ENCODE measurements at regions not wholly inside any gene's neighbourhood (a gene's known extent, or its start where the extent isn't known, plus 50 kb on each side); places are given as distances from the start of the nearest gene placed in this dataset.
A peak's percentile ranks its signal among the peaks of the same experiment; 100 is the strongest.

- H3K27ac ChIP-seq (ENCODE audit: insufficient read depth, low read length): no peak overlapping the region
- H3K27me3 ChIP-seq (ENCODE audit: control insufficient read depth, insufficient read depth, low read length): no peaks in the 10 kb centered on the region
- no peaks in the 10 kb centered on the region for H3K9me3 ChIP-seq (ENCODE audit: control insufficient read depth, insufficient read depth, low read depth, low read length)
- H3K4me1 ChIP-seq (ENCODE audit: control insufficient read depth, extremely low read depth, insufficient read depth, low read length): no peaks in the 10 kb centered on the region
- no peak overlapping the region for H2AFZ ChIP-seq (ENCODE audit: low read length)
- H3K9ac ChIP-seq (ENCODE audit: insufficient read depth, low read length): no peak overlapping the region
- no peak overlapping the region for H3K4me2 ChIP-seq (ENCODE audit: extremely low read depth, insufficient read depth, low read length)
- H3K79me2 ChIP-seq (ENCODE audit: control insufficient read depth, insufficient read depth, low read length): no peaks in the 10 kb centered on the region
- H4K20me1 ChIP-seq (ENCODE audit: control insufficient read depth, extremely low read depth, insufficient read depth, low read length): no peaks in the 10 kb centered on the region
- DNase-seq (ENCODE audit: low read depth in 2 of 2): no peak
- no peak for TF ChIP-seq EZH2 (IDR thresholded peaks at IDR 0.05; ENCODE audit: low read length, missing control alignments)
- no peak for TF ChIP-seq CTCF (conservative IDR thresholded peaks at IDR 0.05 in 1 of 2, IDR thresholded peaks at IDR 0.05 in 1 of 2; ENCODE audit: low read depth in 1 of 2, low read length in 2 of 2)
- no peak overlapping the region for H3K4me3 ChIP-seq (replicated peaks in 1 of 4; ENCODE audit: control extremely low read depth in 1 of 4, insufficient read depth in 1 of 4, low read depth in 3 of 4, low read length in 4 of 4)
- no peaks in the 10 kb centered on the region for H3K36me3 ChIP-seq (ENCODE audit: control insufficient read depth, insufficient read depth, low read length)
These were observed 128.8 kb upstream of the SYNCRIP start for GRCh38 chr6:85771455-85771854.

GRCh38 chr6:85764844-85765243 is 122.2 kb upstream of the SYNCRIP start:
- no peak overlapping the region for H2AFZ ChIP-seq (ENCODE audit: low read length)
- no peaks in the 10 kb centered on the region for H3K79me2 ChIP-seq (ENCODE audit: control insufficient read depth, insufficient read depth, low read length)
- TF ChIP-seq EZH2 (IDR thresholded peaks at IDR 0.05; ENCODE audit: low read length, missing control alignments): no peak
- TF ChIP-seq CTCF (conservative IDR thresholded peaks at IDR 0.05 in 1 of 2, IDR thresholded peaks at IDR 0.05 in 1 of 2; ENCODE audit: low read depth in 1 of 2, low read length in 2 of 2): no peak
- no peak overlapping the region for H3K4me2 ChIP-seq (ENCODE audit: extremely low read depth, insufficient read depth, low read length)
- H3K27ac ChIP-seq (ENCODE audit: insufficient read depth, low read length): no peak overlapping the region
- H3K36me3 ChIP-seq (ENCODE audit: control insufficient read depth, insufficient read depth, low read length): no peaks in the 10 kb centered on the region
- H4K20me1 ChIP-seq (ENCODE audit: control insufficient read depth, extremely low read depth, insufficient read depth, low read length): no peaks in the 10 kb centered on the region
- H3K4me1 ChIP-seq (ENCODE audit: control insufficient read depth, extremely low read depth, insufficient read depth, low read length): no peaks in the 10 kb centered on the region
- H3K9ac ChIP-seq (ENCODE audit: insufficient read depth, low read length): no peak overlapping the region
- H3K9me3 ChIP-seq (ENCODE audit: control insufficient read depth, insufficient read depth, low read depth, low read length): no peaks in the 10 kb centered on the region
- no peak overlapping the region for H3K4me3 ChIP-seq (replicated peaks in 1 of 4; ENCODE audit: control extremely low read depth in 1 of 4, insufficient read depth in 1 of 4, low read depth in 3 of 4, low read length in 4 of 4)
- H3K27me3 ChIP-seq (ENCODE audit: control insufficient read depth, insufficient read depth, low read length): no peaks in the 10 kb centered on the region
- DNase-seq (ENCODE audit: low read depth in 2 of 2): peak in 1 of 2 donors; percentile 5

- TF ChIP-seq EZH2 (IDR thresholded peaks at IDR 0.05; ENCODE audit: low read length, missing control alignments) (no peak), CTCF (conservative IDR thresholded peaks at IDR 0.05 in 1 of 2, IDR thresholded peaks at IDR 0.05 in 1 of 2; ENCODE audit: low read depth in 1 of 2, low read length in 2 of 2) (peak; percentile 34 to 54)
- H3K9ac ChIP-seq (ENCODE audit: insufficient read depth, low read length): no peak overlapping the region
- no peaks in the 10 kb centered on the region for H3K4me1 ChIP-seq (ENCODE audit: control insufficient read depth, extremely low read depth, insufficient read depth, low read length)
- no peaks in the 10 kb centered on the region for H3K79me2 ChIP-seq (ENCODE audit: control insufficient read depth, insufficient read depth, low read length)
- no peak overlapping the region for H3K27ac ChIP-seq (ENCODE audit: insufficient read depth, low read length)
- H3K27me3 ChIP-seq (ENCODE audit: control insufficient read depth, insufficient read depth, low read length): no peaks in the 10 kb centered on the region
- no peaks in the 10 kb centered on the region for H3K36me3 ChIP-seq (ENCODE audit: control insufficient read depth, insufficient read depth, low read length)
- no peak overlapping the region for H2AFZ ChIP-seq (ENCODE audit: low read length)
- no peaks in the 10 kb centered on the region for H3K9me3 ChIP-seq (ENCODE audit: control insufficient read depth, insufficient read depth, low read depth, low read length)
- peak; percentile 17 to 65 for DNase-seq (ENCODE audit: low read depth in 2 of 2)
- H4K20me1 ChIP-seq (ENCODE audit: control insufficient read depth, extremely low read depth, insufficient read depth, low read length): no peaks in the 10 kb centered on the region
- no peak overlapping the region for H3K4me3 ChIP-seq (replicated peaks in 1 of 4; ENCODE audit: control extremely low read depth in 1 of 4, insufficient read depth in 1 of 4, low read depth in 3 of 4, low read length in 4 of 4)
- H3K4me2 ChIP-seq (ENCODE audit: extremely low read depth, insufficient read depth, low read length): no peak overlapping the region
These were observed 114.3 kb upstream of the SYNCRIP start for GRCh38 chr6:85756982-85757381.

All from fibroblast of lung (primary cell).